ENCODE measurements at regions not wholly inside any gene's neighbourhood (a gene's known extent, or its start where the extent isn't known, plus 50 kb on each side); places are given as distances from the start of the nearest gene placed in this dataset.

DNA sequence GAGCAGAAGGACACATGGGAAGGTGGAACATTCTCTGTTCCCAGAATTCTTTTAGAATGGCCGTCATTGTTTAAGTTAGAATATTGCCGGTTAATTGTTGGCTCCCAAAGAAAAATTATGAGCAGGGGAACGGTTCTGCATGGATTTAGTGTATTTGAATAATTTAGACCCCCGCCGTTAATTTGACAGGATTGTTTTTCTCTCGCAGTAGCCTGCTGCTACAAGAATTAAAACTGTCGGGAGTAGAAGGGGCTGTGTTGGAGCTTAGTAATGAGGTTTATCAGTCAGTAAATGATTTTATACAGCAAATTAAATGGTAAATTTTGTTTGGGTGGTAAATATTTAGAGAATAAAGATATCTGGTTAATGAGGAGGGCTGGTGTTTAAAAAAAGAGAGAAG, 431.2 kb upstream of the DYNLRB2 start:
- Histone ChIP-seq H3K9me3 (no peaks in the 10 kb centered on the region), H3K4me1 (no peaks in the 10 kb centered on the region), H3K27ac (no peak overlapping the region), H3K36me3 (no peaks in the 10 kb centered on the region), H3K4me3 (no peak overlapping the region), H3K27me3 (no peaks in the 10 kb centered on the region)
- no peak for DNase-seq
- no peak for TF ChIP-seq EP300 (IDR thresholded peaks at IDR 0.05)
- no peak for TF ChIP-seq POLR2AphosphoS5 (IDR thresholded peaks at IDR 0.05)
- TF ChIP-seq, protein P1, sequence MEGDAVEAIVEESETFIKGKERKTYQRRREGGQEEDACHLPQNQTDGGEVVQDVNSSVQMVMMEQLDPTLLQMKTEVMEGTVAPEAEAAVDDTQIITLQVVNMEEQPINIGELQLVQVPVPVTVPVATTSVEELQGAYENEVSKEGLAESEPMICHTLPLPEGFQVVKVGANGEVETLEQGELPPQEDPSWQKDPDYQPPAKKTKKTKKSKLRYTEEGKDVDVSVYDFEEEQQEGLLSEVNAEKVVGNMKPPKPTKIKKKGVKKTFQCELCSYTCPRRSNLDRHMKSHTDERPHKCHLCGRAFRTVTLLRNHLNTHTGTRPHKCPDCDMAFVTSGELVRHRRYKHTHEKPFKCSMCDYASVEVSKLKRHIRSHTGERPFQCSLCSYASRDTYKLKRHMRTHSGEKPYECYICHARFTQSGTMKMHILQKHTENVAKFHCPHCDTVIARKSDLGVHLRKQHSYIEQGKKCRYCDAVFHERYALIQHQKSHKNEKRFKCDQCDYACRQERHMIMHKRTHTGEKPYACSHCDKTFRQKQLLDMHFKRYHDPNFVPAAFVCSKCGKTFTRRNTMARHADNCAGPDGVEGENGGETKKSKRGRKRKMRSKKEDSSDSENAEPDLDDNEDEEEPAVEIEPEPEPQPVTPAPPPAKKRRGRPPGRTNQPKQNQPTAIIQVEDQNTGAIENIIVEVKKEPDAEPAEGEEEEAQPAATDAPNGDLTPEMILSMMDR (IDR thresholded peaks at IDR 0.05) = no peak
- TF ChIP-seq POLR2A (IDR thresholded peaks at IDR 0.05) = no peak
- intact Hi-C loops (cut with DNase I) = no loop called here
- WGBS, 2 donors = 77 to 78% methylated on average over 7 of the region's 7 CpGs

DNA sequence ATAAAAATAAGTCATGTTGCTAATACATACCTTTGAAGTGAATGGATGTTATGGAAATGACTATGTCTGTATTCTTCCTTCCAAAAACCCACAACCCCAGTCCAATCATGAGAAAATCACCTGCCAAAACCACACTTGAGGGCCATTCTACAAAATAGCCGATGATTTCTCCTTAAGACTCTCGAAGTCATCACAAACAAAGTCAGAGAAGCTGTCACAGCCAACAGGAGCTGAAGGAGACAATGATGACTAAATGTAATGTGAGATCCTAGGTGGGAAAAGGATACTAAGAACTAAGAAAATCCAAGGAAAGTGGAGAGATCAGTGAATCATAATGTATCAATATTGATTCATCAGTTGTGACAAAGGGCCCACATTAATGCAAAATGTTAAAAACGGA, 432.9 kb upstream of the DYNLRB2 start:
- H3K4me1 ChIP-seq = no peaks in the 10 kb centered on the region
- intact Hi-C loops (cut with DNase I) = no loop called here
- no peak for TF ChIP-seq POLR2A (IDR thresholded peaks at IDR 0.05)
- TF ChIP-seq POLR2AphosphoS5 (IDR thresholded peaks at IDR 0.05) = no peak
- no peak for TF ChIP-seq EP300 (IDR thresholded peaks at IDR 0.05)
- TF ChIP-seq, protein P1 (IDR thresholded peaks at IDR 0.05) = no peak
- H3K27me3 ChIP-seq = no peaks in the 10 kb centered on the region
- no peak overlapping the region for H3K4me3 ChIP-seq
- no peak for DNase-seq
- H3K36me3 ChIP-seq = no peaks in the 10 kb centered on the region
- H3K9me3 ChIP-seq = no peaks in the 10 kb centered on the region
- WGBS, 2 donors = 94 to 95% methylated on average over 3 of the region's 3 CpGs
- no peak overlapping the region for H3K27ac ChIP-seq

DNA sequence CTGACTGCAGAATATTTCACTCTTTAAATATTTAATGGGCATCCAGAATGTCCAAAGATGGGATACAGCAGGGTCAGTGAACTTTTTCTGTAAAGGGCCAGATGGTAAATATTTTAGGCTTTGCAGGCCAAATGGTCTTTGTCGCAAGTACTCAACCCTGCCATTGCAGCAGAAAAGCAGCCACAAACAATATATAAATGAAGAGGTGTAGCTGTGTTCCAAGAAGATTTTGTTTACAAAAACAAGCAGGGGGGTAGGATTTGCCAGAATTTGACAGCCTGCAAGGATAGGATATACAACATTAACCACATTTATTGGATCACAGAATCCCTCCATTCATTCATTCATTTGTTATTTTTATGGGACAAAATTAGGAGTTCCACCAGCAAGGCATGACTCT, 435.0 kb upstream of the DYNLRB2 start:
- DNase-seq = no peak
- WGBS, 2 donors = 84 to 92% methylated on average over 1 of the region's 1 CpG
- Histone ChIP-seq H3K36me3 (no peaks in the 10 kb centered on the region), H3K4me3 (no peak overlapping the region), H3K27me3 (no peaks in the 10 kb centered on the region), H3K4me1 (no peaks in the 10 kb centered on the region), H3K27ac (no peak overlapping the region), H3K9me3 (no peaks in the 10 kb centered on the region)
- TF ChIP-seq, protein P1 (IDR thresholded peaks at IDR 0.05) = no peak
- TF ChIP-seq POLR2A (IDR thresholded peaks at IDR 0.05) = no peak
- no peak for TF ChIP-seq POLR2AphosphoS5 (IDR thresholded peaks at IDR 0.05)
- no peak for TF ChIP-seq EP300 (IDR thresholded peaks at IDR 0.05)
- intact Hi-C loops (cut with DNase I) = no loop called here

DNA sequence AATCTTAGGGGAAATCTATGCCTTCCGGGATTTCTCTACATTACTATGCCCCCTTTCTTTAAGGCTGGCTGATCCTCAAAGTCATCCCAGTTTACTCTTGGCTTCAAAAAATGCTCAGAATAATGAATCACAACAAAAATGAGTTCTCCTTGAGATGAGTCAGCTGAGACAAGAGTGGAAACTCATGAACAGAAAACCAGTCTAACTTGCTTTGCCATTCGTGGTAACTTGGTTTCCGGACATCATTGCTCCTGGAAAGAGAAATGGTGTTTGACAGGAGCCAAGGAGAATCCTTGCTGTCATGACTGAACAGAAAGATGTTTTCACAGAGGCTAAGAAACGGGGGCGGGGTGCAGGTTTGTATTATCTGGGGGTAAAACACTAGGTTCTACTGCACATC, 435.6 kb upstream of the DYNLRB2 start:
- Histone ChIP-seq H3K9me3 (no peaks in the 10 kb centered on the region), H3K27me3 (no peaks in the 10 kb centered on the region), H3K4me1 (no peaks in the 10 kb centered on the region), H3K27ac (no peak overlapping the region), H3K36me3 (no peaks in the 10 kb centered on the region), H3K4me3 (no peak overlapping the region)
- DNase-seq = no peak
- no peak for TF ChIP-seq EP300 (IDR thresholded peaks at IDR 0.05)
- TF ChIP-seq, protein P1 (IDR thresholded peaks at IDR 0.05) = no peak
- no peak for TF ChIP-seq POLR2AphosphoS5 (IDR thresholded peaks at IDR 0.05)
- TF ChIP-seq POLR2A (IDR thresholded peaks at IDR 0.05) = no peak
- 70 to 82% methylated on average over 5 of the region's 5 CpGs for WGBS, 2 donors
- intact Hi-C loops (cut with DNase I) = no loop called here

DNA sequence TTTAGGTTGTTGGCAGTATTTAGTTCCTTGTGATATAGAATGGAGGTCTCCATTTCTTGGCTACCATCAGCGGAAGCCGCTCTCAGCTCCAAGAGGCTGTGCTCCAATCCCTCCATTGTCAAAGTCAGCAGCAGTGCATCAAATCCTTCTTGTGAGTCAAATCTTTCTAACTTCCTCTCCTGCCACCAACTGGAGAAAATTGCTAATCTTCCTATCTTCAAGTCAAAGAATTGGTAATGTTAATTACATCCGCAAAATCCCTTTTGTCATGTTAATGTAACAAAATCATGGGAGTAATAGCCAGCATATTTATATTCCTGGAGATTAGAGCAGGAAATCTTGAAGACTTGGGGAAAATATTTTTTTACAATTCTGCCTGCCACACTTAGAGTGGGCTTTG, 436.4 kb upstream of the DYNLRB2 start:
- Histone ChIP-seq H3K27ac (no peak overlapping the region), H3K36me3 (no peaks in the 10 kb centered on the region), H3K4me3 (no peak overlapping the region), H3K9me3 (no peaks in the 10 kb centered on the region), H3K27me3 (no peaks in the 10 kb centered on the region), H3K4me1 (no peaks in the 10 kb centered on the region)
- whole genome bisulfite sequencing, 2 donors = 90 to 91% methylated on average over 3 of the region's 3 CpGs
- TF ChIP-seq POLR2AphosphoS5 (IDR thresholded peaks at IDR 0.05) (no peak), EP300 (IDR thresholded peaks at IDR 0.05) (no peak), POLR2A (IDR thresholded peaks at IDR 0.05) (no peak)
- TF ChIP-seq, protein P1 (IDR thresholded peaks at IDR 0.05) = no peak
- DNase-seq = no peak
- intact Hi-C loops (cut with DNase I) = no loop called here
